RWPE2 (cell line): ENCODE measurements at regions not wholly inside any gene's neighbourhood (a gene's known extent, or its start where the extent isn't known, plus 50 kb on each side); places are given as distances from the start of the nearest gene placed in this dataset.

ENCODE experiments used
- ATAC-seq: fragments of 200-7000 bp; cut with Tn5 transposase; 3 replicates; pipeline ENCODE4 v1.9.1; 2021; ENCODE audit warnings: low read depth
- DNase-seq: peaks from one replicate; pipeline ENCODE4 v3.0.0-alpha.2; 2020; ENCODE audit warnings: low spot score
- H3K27ac ChIP-seq: fragments of 450-650 bp; 2 replicates; pipeline ENCODE4 v1.5.1; 2017; ENCODE audit warnings: mild to moderate bottlenecking; ENCODE audit not compliant: poor library complexity, severe bottlenecking
- H3K27me3 ChIP-seq: fragments of 250-450 bp; sonication (Bioruptor Pico); 2 replicates; pipeline ENCODE4 v1.5.1; 2021; ENCODE audit warnings: mild to moderate bottlenecking, moderate library complexity; ENCODE audit not compliant: insufficient read depth, poor library complexity, severe bottlenecking
- H3K36me3 ChIP-seq: fragments of 250-450 bp; sonication (Bioruptor Pico); 2 replicates; pipeline ENCODE4 v1.5.1; 2020; ENCODE audit warnings: low read depth, mild to moderate bottlenecking, moderate library complexity
- H3K4me1 ChIP-seq: fragments of 250-450 bp; sonication (Bioruptor Pico); 2 replicates; pipeline ENCODE4 v1.5.1; 2021; ENCODE audit warnings: mild to moderate bottlenecking, moderate library complexity; ENCODE audit not compliant: insufficient read depth, poor library complexity, severe bottlenecking
- H3K4me3 ChIP-seq: fragments of 250-450 bp; sonication (Bioruptor Pico); 2 replicates; pipeline ENCODE4 v1.5.1; 2021; ENCODE audit warnings: mild to moderate bottlenecking, moderate library complexity; ENCODE audit not compliant: severe bottlenecking
- H3K9me3 ChIP-seq: fragments of 250-450 bp; sonication (Bioruptor Pico); 2 replicates; pipeline ENCODE4 v1.5.1; 2021; ENCODE audit warnings: mild to moderate bottlenecking, moderate library complexity; ENCODE audit not compliant: severe bottlenecking
- TF ChIP-seq, protein P1 (sequence below): fragments of 450-650 bp; IDR thresholded peaks from one replicate; pipeline ENCODE4 v1.5.1; 2017; ENCODE audit warnings: mild to moderate bottlenecking, moderate library complexity; ENCODE audit not compliant: poor library complexity, severe bottlenecking

DNA sequence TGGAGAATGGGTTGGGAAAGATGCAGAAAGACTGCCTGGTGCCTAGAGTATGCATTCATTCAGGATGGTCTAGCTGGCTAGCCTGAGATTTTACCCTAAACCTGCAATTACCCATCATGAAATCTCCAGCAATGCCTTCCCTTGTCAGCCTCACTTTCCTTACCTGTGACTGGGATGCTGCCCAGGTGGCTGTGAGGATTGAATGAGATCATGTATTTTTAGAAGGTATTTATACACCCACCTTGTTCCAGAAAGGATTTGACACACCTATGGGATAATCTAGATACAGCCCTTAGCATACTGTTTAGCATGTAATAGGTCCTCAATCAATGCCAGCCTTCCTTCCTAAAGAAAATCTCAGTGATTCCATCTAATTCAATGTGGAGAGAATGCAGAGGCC is 561.4 kb downstream of the CDK5RAP2 start:
- no peaks in the 10 kb centered on the region for H3K9me3 ChIP-seq
- no peaks in the 10 kb centered on the region for H3K4me1 ChIP-seq
- no peaks in the 10 kb centered on the region for H3K27me3 ChIP-seq
- ATAC-seq (no peak), DNase-seq (no peak)
- no peak overlapping the region for H3K4me3 ChIP-seq
- TF ChIP-seq, protein P1, sequence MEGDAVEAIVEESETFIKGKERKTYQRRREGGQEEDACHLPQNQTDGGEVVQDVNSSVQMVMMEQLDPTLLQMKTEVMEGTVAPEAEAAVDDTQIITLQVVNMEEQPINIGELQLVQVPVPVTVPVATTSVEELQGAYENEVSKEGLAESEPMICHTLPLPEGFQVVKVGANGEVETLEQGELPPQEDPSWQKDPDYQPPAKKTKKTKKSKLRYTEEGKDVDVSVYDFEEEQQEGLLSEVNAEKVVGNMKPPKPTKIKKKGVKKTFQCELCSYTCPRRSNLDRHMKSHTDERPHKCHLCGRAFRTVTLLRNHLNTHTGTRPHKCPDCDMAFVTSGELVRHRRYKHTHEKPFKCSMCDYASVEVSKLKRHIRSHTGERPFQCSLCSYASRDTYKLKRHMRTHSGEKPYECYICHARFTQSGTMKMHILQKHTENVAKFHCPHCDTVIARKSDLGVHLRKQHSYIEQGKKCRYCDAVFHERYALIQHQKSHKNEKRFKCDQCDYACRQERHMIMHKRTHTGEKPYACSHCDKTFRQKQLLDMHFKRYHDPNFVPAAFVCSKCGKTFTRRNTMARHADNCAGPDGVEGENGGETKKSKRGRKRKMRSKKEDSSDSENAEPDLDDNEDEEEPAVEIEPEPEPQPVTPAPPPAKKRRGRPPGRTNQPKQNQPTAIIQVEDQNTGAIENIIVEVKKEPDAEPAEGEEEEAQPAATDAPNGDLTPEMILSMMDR = no peak
- no peak overlapping the region for H3K27ac ChIP-seq
- no peaks in the 10 kb centered on the region for H3K36me3 ChIP-seq

- TF ChIP-seq, protein P1 = no peak
- no peak for ATAC-seq
Observed at GRCh38 chr9:120018037-120018436, 561.9 kb downstream of the CDK5RAP2 start.

GRCh38 chr9:120016231-120016630 is 563.7 kb downstream of the CDK5RAP2 start:
- no peak overlapping the region for H3K4me3 ChIP-seq
- no peaks in the 10 kb centered on the region for H3K27me3 ChIP-seq
- no peak overlapping the region for H3K27ac ChIP-seq
- no peak for ATAC-seq
- no peaks in the 10 kb centered on the region for H3K9me3 ChIP-seq
- TF ChIP-seq, protein P1 = no peak
- no peak for DNase-seq
- no peaks in the 10 kb centered on the region for H3K4me1 ChIP-seq
- H3K36me3 ChIP-seq = no peaks in the 10 kb centered on the region

More at GRCh38 chr9:120018037-120018436, 561.9 kb downstream of the CDK5RAP2 start:
- H3K36me3 ChIP-seq = no peaks in the 10 kb centered on the region
- no peak overlapping the region for H3K27ac ChIP-seq
- no peak overlapping the region for H3K4me3 ChIP-seq
- no peak for DNase-seq
- H3K27me3 ChIP-seq = no peaks in the 10 kb centered on the region
- no peaks in the 10 kb centered on the region for H3K4me1 ChIP-seq
- H3K9me3 ChIP-seq = no peaks in the 10 kb centered on the region

DNA sequence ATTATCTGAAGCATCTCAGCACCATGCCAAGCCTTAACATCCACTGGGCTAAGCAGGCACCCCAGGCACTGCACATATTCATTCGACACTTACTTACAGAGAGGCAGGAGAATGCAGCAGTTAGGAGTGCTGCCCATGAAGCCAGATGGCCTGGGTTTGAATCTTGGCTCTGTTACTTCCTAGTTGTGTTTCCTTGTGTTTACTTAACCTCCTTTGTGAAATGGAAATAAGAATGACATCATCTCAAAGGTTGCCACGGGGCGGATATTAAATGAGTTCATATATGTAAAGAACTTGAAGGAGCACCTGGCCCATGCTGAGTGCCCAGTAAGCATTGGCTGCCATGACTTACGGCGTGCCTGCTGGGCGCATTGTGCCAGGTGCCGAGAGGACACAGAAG is 565.2 kb downstream of the CDK5RAP2 start:
- H3K4me3 ChIP-seq = no peak overlapping the region
- H3K9me3 ChIP-seq = no peaks in the 10 kb centered on the region
- DNase-seq (no peak), ATAC-seq (no peak)
- no peaks in the 10 kb centered on the region for H3K4me1 ChIP-seq
- no peaks in the 10 kb centered on the region for H3K36me3 ChIP-seq
- H3K27ac ChIP-seq = no peak overlapping the region
- TF ChIP-seq, protein P1 = no peak
- H3K27me3 ChIP-seq = no peaks in the 10 kb centered on the region

- no peaks in the 10 kb centered on the region for H3K27me3 ChIP-seq
- no peak overlapping the region for H3K4me3 ChIP-seq
- TF ChIP-seq, protein P1 = no peak
- no peak overlapping the region for H3K27ac ChIP-seq
- DNase-seq = no peak
- H3K36me3 ChIP-seq = no peaks in the 10 kb centered on the region
- H3K9me3 ChIP-seq = no peaks in the 10 kb centered on the region
- no peaks in the 10 kb centered on the region for H3K4me1 ChIP-seq
- no peak for ATAC-seq
Observed at GRCh38 chr9:120009856-120010255, 570.1 kb downstream of the CDK5RAP2 start.
